Adrenal gland (tissue), 5 donors: ENCODE measurements at regions not wholly inside any gene's neighbourhood (a gene's known extent, or its start where the extent isn't known, plus 50 kb on each side); places are given as distances from the start of the nearest gene placed in this dataset.

ENCODE experiments used
- CTCF ChIP-seq, 6 experiments: fragments of 450-650 bp in 4 of 6; fragments of 200-600 bp in 2 of 6; sonication (generic) in 1 of 6; IDR thresholded peaks; 1 replicate in 5 of 6; 2 replicates in 1 of 6; pipeline versions ENCODE4 v1.5.1 to v1.8.0; 2016 to 2021; ENCODE audit warnings: antibody characterized with exemption in 6 of 6, mild to moderate bottlenecking in 2 of 6, moderate library complexity in 1 of 6
- POLR2A ChIP-seq, 2 donors: fragments of 450-650 bp; IDR thresholded peaks; one replicate each; pipeline ENCODE4 v1.6.1; 2017; ENCODE audit warnings: antibody characterized with exemption in 2 of 2, mild to moderate bottlenecking in 2 of 2, moderate library complexity in 1 of 2
- donor health status: DM: no; HTN: no; CAD: no.

GRCh38 chr5:116666901-116667300 lies 92.3 kb upstream of the SEMA6A start:
- TF ChIP-seq CTCF (IDR thresholded peaks at IDR 0.05), result no peak
- TF ChIP-seq POLR2A (IDR thresholded peaks at IDR 0.05), result no peak
